HG03196 (cell line): ENCODE measurements at regions not wholly inside any gene's neighbourhood (a gene's known extent, or its start where the extent isn't known, plus 50 kb on each side); places are given as distances from the start of the nearest gene placed in this dataset.
"Not testable (repeated sequence)": the region's sequence is repeated elsewhere in the genome, so short reads cannot be mapped to it uniquely, and the experiment has no call there.

ENCODE experiments used
- ATAC-seq: cut with Tn5 transposase; IDR thresholded peaks from one replicate; pipeline ENCODE4 v1.9.1; 2021; ENCODE audit not compliant: unreplicated experiment

- ATAC-seq: not testable (repeated sequence)
These were observed 551.9 kb upstream of the EYS start for GRCh38 chr6:66258731-66259487.

DNA sequence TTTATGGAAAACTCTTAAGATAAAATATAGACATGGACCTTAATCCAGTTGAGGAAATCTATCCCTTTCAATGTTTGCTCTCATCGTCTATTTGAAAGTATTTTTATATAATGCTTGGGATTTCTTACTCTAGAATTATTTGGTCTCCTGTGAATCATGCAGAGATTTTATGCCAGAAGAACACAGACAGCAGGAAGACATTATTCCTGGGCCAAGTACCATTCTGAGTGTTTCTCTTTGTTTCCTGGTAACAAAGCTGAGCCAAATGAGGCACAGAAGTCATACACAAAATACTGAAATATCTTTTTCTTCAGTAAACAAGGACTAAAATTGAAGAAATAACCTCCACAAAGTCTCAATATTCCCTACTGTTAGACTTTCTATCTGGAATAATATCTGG is 538.2 kb upstream of the EYS start:
- ATAC-seq: no peak

GRCh38 chr6:66238851-66239250 is 531.8 kb upstream of the EYS start:
- ATAC-seq: no peak

DNA sequence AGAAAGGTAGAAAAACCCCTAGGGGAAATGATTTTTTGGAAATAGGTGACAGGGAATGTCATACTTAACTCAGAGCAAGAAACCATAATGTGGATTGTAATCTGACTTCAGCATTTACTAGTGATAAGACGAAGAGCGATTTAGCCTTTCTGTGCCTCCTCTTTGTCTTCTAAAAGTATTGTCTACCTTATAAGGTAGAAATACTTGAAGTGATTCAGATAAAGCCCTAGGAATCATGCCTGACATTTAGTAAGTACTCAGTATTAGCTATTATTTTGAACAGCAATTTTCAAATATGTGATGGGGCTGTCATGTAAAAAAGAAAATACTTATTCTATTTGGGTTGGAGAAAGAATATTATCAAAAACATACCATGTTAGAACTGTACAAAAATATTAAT is 525.9 kb upstream of the EYS start:
- no peak for ATAC-seq

DNA sequence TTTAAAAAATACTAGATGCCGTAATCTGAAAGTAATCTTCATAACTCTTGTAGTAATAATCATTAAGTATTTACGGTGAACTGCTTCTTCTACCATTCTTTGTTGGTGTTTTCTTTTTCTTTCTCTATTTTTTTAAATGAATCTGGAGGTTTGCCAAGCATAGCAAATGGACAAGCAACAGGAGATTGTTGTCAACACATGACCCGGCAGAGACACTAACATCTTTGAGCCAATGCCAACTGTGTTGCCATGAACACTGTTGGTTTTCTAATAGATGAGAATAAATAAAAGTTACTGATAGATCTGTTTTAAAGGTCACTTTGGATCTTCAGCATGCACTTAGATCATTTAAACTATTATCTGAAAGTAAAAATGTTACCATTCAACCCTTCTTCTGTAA is 523.6 kb upstream of the EYS start:
- ATAC-seq: no peak

- no peak for ATAC-seq
These were observed 519.1 kb upstream of the EYS start for GRCh38 chr6:66226109-66226508.

DNA sequence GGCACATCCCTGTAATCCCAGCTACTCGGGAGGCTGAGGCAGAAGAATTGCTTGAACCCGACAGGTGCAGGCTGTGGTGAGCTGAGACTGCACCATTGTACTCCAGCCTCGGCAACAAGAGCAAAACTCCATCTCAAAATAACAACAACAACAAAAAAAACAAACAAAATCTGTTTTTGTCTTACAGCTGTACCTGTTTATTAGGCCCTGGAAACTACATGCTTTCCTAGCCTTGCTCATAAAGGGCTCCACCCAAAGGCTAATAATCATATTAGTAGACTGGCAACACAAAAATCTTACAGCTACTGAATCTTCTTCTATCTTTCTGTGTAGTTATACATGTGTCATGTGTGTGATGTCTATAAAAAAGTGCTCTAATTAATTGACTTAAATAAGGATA is 503.9 kb upstream of the EYS start:
- no peak for ATAC-seq

DNA sequence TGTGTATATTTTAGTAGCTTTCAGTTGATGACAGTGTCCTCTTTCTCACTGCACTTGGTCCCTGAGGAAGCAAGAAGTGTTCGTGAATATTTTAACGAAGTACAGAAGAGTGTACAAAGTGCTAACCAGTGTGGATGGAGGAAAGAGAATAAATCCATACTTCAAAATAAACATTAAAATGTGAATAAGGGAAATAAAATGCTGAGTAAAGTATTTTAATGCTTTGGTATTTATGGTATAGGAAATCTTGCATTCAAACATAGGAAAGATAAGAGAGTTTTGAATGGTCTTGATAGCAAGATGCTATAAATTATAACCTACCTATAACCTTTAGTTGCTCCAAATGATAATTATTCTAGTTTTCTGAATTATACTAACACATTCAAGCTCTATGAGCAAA is 493.4 kb upstream of the EYS start:
- ATAC-seq: no peak

DNA sequence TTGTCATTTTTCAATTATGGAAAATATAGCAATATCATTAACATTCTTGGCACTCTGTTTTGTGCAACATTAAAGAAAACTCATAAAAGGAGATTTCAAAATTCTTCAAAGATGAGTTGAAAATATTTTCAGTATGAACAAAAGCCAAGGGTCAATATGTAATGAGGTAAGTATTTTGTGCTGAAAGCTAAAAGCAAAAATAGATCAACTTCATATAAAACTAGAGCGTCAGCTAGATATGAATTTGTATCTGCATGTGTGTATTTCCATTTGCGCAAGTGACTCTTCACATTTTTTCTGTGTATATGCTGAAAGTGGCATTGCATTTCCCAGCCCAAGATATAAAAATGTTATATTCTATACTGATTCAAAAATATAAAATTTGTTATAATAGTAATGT is 492.1 kb upstream of the EYS start:
- no peak for ATAC-seq

DNA sequence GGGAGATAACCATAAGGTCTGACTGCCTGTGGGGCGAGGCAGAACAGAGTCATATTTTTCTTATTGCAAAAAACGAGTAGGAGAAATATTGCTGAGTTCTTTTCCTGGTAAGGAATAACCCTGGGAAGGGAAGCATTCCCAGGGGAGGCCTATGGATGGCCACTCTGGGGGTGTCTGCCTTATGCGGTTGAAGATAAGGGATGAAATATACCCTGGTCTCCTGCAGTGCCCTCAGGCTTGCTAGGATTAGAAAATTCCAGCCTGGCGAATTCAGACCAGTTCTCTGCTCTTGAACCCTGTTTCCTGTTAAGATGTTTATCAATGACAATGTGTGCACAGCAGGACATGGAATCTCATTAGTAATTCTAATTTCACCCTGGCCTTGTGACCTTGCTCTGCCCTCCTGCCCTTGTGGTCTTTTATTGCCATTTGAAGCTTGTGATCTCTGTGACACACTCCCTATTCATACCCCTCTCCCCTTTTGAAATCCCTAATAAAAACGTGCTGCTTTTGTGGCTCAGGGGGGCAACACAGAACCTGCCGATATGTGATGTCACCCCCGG is 491.1 kb upstream of the EYS start:
- no peak for ATAC-seq

GRCh38 chr6:66190858-66191257 is 483.8 kb upstream of the EYS start:
- no peak for ATAC-seq

DNA sequence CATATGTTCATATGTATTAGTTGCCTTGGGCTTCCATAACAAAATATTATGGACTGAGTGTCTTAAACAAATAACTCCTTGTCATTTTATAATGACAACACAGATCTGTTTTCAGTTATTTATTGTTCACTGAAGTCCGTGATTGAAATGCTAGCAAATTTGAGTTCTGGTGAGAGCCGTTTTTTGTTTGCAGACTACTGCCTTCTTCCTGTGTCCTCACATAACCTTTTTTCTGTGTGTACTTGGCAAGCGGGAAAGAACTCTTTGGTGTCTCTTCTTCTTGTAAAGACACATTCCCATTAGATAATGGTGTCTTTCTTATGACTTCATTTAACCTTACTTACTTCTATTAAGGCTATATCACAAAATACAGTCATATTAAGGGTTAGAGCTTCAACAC is 482.9 kb upstream of the EYS start:
- no peak for ATAC-seq

DNA sequence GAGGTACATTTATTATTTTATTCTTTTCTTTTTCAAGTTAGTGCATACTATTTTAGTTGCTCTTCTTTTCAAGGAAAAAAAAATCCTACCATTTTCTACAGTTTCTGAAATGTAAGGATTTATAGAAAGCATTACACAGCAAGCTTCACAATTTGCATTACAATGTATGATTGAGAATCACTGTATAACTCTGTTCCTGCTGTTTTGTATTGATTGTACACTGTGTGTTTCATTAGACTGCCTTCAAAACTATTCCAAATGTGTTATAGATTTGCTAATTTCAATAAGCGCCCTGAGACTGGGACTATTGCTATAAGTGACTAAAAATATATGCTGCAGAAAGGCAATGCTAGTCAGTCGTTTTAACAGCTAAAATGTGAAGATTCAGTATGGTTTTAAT is 479.7 kb upstream of the EYS start:
- ATAC-seq: no peak

- ATAC-seq: no peak
These were observed 477.1 kb upstream of the EYS start for GRCh38 chr6:66184091-66184490.

- no peak for ATAC-seq
These were observed 472.3 kb upstream of the EYS start for GRCh38 chr6:66179361-66179760.

DNA sequence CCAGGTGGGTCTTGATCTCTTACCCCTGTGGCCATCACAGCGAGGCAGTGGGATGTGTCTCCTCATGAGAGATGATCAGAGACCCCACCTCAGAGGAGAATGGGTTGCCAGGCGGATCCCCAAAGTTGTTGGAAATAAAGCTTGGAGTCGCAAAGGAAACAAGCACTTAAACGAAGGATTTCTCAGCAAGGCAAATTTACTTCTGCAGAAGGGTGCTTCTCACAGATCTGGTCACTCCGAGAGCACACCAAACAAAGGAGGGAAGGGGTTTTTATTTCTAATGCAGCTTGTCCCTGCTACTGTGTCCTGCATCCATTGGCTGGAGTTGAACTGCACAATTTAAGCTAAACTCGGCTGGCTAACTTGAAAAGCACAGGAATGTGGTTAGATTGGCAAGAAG is 466.6 kb upstream of the EYS start:
- no peak for ATAC-seq

GRCh38 chr6:66166713-66167112 is 459.7 kb upstream of the EYS start:
- ATAC-seq: not testable (repeated sequence)

DNA sequence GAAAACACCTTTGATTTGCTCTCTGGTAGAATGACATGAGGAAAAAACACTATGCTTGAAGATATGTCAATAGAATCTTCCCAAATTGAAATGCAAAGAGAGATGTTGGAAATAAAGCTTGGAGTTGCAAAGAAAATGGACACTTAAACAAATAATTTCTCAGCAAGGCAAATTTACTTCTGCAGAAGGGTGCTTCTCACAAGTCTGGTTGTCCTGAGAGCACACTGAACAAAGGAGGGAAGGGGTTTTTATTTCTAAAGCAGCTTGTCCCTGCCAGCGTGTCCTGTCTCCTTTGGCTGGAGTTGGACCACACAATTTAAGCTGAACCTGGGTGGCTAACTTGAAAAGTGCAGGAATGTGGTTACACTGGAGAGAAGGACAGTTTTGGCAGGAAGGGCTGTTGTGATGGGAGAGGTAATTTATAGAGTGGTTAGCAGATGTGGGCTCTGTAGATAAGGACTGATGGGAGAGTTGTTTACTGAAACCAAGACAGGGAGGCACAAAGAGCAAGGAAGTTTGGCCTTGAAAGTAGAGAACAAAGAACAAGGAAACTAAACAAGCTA is 454.6 kb upstream of the EYS start:
- ATAC-seq: no peak

DNA sequence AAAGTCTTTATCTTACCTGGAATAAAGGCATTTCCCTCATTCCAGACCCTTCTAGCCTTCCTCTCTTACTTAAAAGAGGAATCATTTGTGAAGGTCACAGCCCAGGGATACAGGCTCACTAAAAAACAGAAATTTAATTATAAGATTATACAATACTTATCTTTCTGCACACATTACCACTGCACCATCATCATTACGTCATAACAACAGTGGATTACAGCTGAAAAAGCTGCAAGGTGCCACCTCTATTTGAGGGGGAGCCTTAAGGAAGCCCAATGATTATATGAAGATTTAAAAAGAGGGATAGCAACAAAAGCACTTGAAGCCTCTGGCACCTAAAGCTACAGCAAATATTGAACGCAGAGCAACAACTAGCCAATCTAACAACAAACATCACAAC is 452.9 kb upstream of the EYS start:
- no peak for ATAC-seq

- no peak for ATAC-seq
These were observed 446.2 kb upstream of the EYS start for GRCh38 chr6:66153247-66153646.

- ATAC-seq: no peak
These were observed 442.1 kb upstream of the EYS start for GRCh38 chr6:66149132-66149531.

- no peak for ATAC-seq
These were observed 438.8 kb upstream of the EYS start for GRCh38 chr6:66145867-66146266.

DNA sequence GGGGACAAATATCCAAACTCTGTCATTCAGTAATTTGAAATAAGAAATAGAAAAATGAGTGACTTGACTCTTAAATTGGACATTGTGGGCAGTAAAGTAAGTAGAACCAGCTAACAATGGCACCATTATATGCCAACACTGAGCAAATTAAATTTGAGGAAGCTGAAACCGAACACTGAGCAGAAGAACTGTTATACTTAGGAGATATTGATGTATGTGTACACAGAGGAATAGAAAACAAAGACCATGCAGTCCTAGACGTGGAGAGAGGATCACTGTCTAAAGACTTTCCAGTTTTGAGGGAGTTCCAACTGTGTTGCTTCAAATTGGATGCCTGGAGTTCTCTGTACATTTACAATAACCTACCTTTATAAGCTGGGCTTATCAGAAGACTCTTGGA is 427.0 kb upstream of the EYS start:
- ATAC-seq: no peak
